Activated CD8-positive, alpha-beta memory T cell treated with anti-CD3 and anti-CD28 coated beads, Interleukin-2, amount 10 ng/mL, durations not matched to agents 7 days and 5 days (primary cell): ENCODE measurements at regions not wholly inside any gene's neighbourhood (a gene's known extent, or its start where the extent isn't known, plus 50 kb on each side); places are given as distances from the start of the nearest gene placed in this dataset.
A peak's percentile ranks its signal among the peaks of the same experiment; 100 is the strongest.
"Not testable (repeated sequence)": the region's sequence is repeated elsewhere in the genome, so short reads cannot be mapped to it uniquely, and the experiment has no call there.

Experiments used
- ATAC-seq: fragments of 150-1000 bp; cut with Tn5 transposase; one replicate; pipeline ENCODE4 v1.10.0; 2021; ENCODE audit warnings: moderate library complexity
- CTCF ChIA-PET: fragments of 350-600 bp; sonication (Branson Sonifier 250); formaldehyde crosslinking; loops from one replicate; lab custom pipeline; 2021; ENCODE audit warnings: antibody characterized with exemption; lab: Charles Lee
- DNase-seq: peaks from one replicate; pipeline ENCODE4 v3.0.0-alpha.2; 2020
- H3K27ac Mint-ChIP-seq: one replicate; pipeline ENCODE4 v1.8.0; 2021; ENCODE audit warnings: mild to moderate bottlenecking, mixed read lengths
- H3K27me3 Mint-ChIP-seq: one replicate; pipeline ENCODE4 v1.8.0; 2021; ENCODE audit warnings: mixed read lengths
- H3K36me3 Mint-ChIP-seq: one replicate; pipeline ENCODE4 v1.8.0; 2021; ENCODE audit warnings: mild to moderate bottlenecking, mixed read lengths
- H3K4me1 Mint-ChIP-seq: one replicate; pipeline ENCODE4 v1.8.0; 2021; ENCODE audit warnings: mixed read lengths
- H3K4me3 Mint-ChIP-seq: one replicate; pipeline ENCODE4 v1.8.0; 2021; ENCODE audit warnings: mild to moderate bottlenecking, moderate library complexity, mixed read lengths
- H3K9me3 Mint-ChIP-seq: one replicate; pipeline ENCODE4 v1.8.0; 2022; ENCODE audit warnings: low read depth, mixed read lengths

DNA sequence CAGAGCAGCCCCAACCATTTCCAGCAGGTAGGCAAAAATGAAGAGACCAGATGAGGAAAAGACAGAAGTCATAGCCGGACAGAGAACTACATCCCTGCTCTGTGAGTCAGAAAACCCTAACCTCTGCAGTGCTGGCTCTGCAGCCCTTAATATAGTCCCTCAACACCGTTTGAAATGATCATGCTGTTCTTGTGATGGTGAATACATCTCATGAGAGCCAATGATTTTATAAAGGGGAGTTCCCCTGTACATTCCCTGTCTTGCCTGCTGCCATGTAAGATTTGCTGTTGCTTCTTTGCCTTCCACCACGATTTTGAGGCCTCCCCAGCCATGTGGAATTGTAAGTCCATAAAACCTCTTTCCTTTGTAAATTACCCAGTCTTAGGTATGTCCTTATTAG lies 216.8 kb upstream of the RFX3 start:
- DNase-seq: no peak
- peaks cover 4% of the 10 kb centered on the region for H3K27me3 Mint-ChIP-seq
- no peaks in the 10 kb centered on the region for H3K9me3 Mint-ChIP-seq
- H3K36me3 Mint-ChIP-seq: no peaks in the 10 kb centered on the region
- ATAC-seq: no peak
- H3K4me3 Mint-ChIP-seq: no peak overlapping the region
- no peak overlapping the region for H3K27ac Mint-ChIP-seq
- peaks cover 16% of the 10 kb centered on the region for H3K4me1 Mint-ChIP-seq
- CTCF ChIA-PET: interaction anchor here (1.0 kb wide), 1 partner anchor 9 kb away, joined by 3 read pairs; no protein-coding TSS in a partner anchor

DNA sequence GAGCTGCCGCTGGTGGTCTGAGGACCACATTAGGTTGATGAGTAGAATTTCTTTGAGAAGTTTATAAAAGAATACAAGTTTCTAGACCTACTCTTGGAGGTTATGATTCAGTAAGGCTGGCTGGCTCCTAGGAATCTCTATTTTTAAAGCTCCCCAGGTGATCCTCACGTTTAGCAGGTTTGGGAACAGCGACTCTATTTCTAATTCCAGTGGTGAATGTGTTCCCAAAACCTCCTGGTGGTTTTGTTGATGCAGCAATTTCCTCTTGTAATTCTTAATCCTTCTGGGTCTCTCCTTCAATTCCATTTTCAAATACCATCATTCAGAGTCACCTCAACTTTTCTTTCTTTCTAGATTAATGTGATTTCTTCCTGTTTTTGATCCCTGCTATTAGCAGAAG lies 215.9 kb upstream of the RFX3 start:
- Mint-ChIP-seq H3K27me3 (peaks cover 4% of the 10 kb centered on the region), H3K27ac (no peak overlapping the region), H3K36me3 (no peaks in the 10 kb centered on the region), H3K9me3 (no peaks in the 10 kb centered on the region), H3K4me1 (peaks cover 16% of the 10 kb centered on the region), H3K4me3 (no peak overlapping the region)
- no peak for DNase-seq
- no peak for ATAC-seq
- CTCF ChIA-PET: interaction anchor here (1.0 kb wide), 1 partner anchor 8 kb away, joined by 3 read pairs; no protein-coding TSS in a partner anchor

DNA sequence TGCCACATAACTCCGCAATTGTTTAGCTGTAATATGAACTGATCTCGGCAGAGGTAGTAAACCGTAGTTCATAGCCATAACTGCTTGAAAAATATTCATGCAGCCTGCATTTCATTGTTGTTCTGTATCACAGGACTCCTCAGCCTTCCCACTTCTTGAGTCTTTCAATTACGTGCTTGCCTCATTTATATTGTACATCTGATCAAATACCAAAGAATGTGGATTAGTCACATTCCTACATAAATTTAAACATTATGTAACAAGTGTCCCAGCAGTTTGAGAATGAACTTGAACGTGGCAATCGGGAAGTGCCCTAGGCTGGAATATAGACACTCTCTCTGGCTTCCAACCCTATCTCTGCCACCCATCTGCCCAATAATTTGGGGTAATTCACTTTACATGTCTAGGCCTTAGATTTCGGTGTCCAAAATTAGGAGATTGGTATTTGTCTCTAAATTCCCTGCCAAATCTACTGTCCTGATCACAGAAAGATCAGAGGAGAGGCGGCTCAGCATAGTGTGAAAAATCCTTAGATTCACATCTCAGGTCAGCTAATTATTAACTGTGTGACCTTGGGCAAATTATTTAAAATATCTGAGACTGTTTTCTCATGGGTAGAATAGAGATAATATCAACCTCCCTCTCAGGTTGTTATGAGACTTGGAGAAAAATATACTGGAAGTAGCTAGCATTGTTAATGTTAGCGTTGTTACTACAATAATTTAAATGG lies 215.1 kb upstream of the RFX3 start:
- Mint-ChIP-seq H3K27me3 (peaks cover 4% of the 10 kb centered on the region), H3K4me3 (no peak overlapping the region), H3K36me3 (no peaks in the 10 kb centered on the region), H3K9me3 (no peaks in the 10 kb centered on the region), H3K27ac (no peak overlapping the region), H3K4me1 (peaks cover 11% of the 10 kb centered on the region)
- DNase-seq (no peak), ATAC-seq (no peak)
- CTCF ChIA-PET: no interaction called here

GRCh38 chr9:3736161-3736560 lies 210.4 kb upstream of the RFX3 start:
- no peak for ATAC-seq
- Mint-ChIP-seq H3K4me3 (no peak overlapping the region), H3K27me3 (no peaks in the 10 kb centered on the region), H3K27ac (no peak overlapping the region), H3K9me3 (no peaks in the 10 kb centered on the region), H3K36me3 (no peaks in the 10 kb centered on the region), H3K4me1 (peaks cover 24% of the 10 kb centered on the region)
- DNase-seq: no peak
- CTCF ChIA-PET: interaction anchor here (0.7 kb wide), 1 partner anchor 892 kb away, joined by 4 read pairs; no protein-coding TSS in a partner anchor

- DNase-seq (no peak), ATAC-seq (no peak)
- H3K36me3 Mint-ChIP-seq: no peaks in the 10 kb centered on the region
- CTCF ChIA-PET: interaction anchor here (0.7 kb wide), 1 partner anchor 891 kb away, joined by 4 read pairs; no protein-coding TSS in a partner anchor
- H3K9me3 Mint-ChIP-seq: no peaks in the 10 kb centered on the region
- no peak overlapping the region for H3K27ac Mint-ChIP-seq
- peaks cover 32% of the 10 kb centered on the region for H3K4me1 Mint-ChIP-seq
- H3K4me3 Mint-ChIP-seq: no peak overlapping the region
- no peaks in the 10 kb centered on the region for H3K27me3 Mint-ChIP-seq
These were observed 209.4 kb upstream of the RFX3 start for GRCh38 chr9:3735251-3735650.

DNA sequence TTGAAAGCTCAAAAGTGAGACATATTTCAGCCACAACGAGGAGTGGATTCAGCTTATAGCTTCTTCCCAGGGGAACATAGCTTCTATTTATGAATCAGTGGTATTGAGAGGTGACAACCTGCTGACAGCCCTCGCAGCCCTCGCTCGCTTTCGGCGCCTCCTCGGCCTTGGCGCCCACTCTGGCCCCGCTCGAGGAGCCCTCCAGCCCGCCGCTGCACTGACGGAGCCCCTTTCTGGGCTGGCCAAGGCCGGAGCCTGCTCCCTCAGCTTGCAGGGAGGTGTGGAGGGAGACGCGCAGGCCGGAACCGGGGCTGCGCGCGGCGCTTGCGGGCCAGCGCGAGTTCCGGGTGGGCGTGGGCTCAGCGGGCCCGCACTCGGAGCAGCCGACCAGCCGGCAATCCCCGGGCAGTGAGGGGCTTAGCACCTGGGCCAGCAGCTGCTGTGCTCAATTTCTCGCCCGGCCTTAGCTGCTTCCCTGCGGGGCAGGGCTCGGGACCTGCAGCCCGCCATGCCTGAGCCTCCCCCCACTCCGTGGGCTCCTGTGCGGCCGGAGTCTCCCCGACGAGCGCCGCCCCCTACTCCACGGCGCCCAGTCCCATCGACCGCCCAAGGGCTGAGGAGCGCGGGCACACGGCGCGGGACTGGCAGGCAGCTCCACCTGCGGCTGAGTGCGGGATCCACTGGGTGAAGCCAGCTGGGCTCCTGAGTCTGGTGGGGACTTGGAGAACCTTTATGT lies 207.9 kb upstream of the RFX3 start:
- H3K4me1 Mint-ChIP-seq: peaks cover 26% of the 10 kb centered on the region
- H3K4me3 Mint-ChIP-seq, H3K36me3 Mint-ChIP-seq, H3K27me3 Mint-ChIP-seq, H3K27ac Mint-ChIP-seq, ATAC-seq, DNase-seq, H3K9me3 Mint-ChIP-seq: not testable (repeated sequence)
- CTCF ChIA-PET: interaction anchor here (0.8 to 4.1 kb wide), 4 partner anchors 9 to 633 kb away, joined by 3 to 18 read pairs (median 4); no protein-coding TSS in a partner anchor

DNA sequence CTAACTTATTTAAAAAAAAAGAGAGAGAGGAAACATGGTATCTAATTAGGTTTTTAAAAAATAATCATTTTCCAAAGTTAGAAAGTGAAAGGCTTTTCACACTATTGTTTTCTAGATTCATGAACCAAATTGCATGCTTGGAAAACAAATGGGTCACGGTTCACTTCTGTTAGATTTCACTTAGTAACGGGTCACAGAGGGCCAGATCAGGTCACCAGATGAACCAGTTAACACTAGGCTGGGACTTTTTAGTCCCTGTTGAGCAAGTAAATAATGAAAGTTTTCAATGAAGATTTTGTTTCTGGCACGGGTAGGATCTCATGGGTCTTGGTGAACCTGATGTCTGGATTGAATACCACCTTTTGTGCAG lies 207.2 kb upstream of the RFX3 start:
- peaks cover 26% of the 10 kb centered on the region for H3K4me1 Mint-ChIP-seq
- H3K27ac Mint-ChIP-seq: no peak overlapping the region
- no peak overlapping the region for H3K4me3 Mint-ChIP-seq
- CTCF ChIA-PET: interaction anchor here (0.8 to 4.1 kb wide), 5 partner anchors 9 to 633 kb away, joined by 3 to 18 read pairs (median 3); no protein-coding TSS in a partner anchor
- no peaks in the 10 kb centered on the region for H3K9me3 Mint-ChIP-seq
- no peak for DNase-seq
- no peak for ATAC-seq
- H3K27me3 Mint-ChIP-seq: no peaks in the 10 kb centered on the region
- H3K36me3 Mint-ChIP-seq: no peaks in the 10 kb centered on the region

GRCh38 chr9:3732077-3733038 lies 206.6 kb upstream of the RFX3 start:
- DNase-seq: peak; percentile 57

DNA sequence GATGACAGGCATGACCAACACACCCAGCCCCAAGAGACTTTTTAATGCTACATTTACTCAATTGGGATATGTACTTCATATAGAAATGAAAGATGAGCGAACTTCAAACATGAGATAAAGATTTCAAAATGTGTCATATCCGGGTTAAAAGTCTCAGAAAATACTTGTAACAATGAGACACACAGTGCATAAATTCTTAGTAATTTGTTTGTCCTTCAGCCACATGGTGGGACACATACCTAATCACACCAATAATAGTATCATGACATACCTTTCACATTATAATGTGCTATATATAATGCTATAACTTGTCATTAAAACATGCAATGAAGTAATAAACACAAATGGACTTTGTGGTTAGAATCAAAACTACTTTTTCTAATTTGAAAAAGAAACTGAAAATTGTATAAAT lies 204.7 kb upstream of the RFX3 start:
- Mint-ChIP-seq H3K4me3 (peak overlapping the region; percentile 4), H3K27ac (peak overlapping the region; percentile 87), H3K27me3 (no peaks in the 10 kb centered on the region), H3K36me3 (no peaks in the 10 kb centered on the region), H3K4me1 (peaks cover 26% of the 10 kb centered on the region), H3K9me3 (no peaks in the 10 kb centered on the region)
- DNase-seq (no peak), ATAC-seq (peak; percentile 15)
- CTCF ChIA-PET: interaction anchor here (1.0 to 4.1 kb wide), 2 partner anchors 203 to 387 kb away, joined by 3 to 18 read pairs; no protein-coding TSS in a partner anchor

More at GRCh38 chr9:3732077-3733038, 206.6 kb upstream of the RFX3 start:
- CTCF ChIA-PET: interaction anchor here (0.6 to 4.1 kb wide), 7 partner anchors 12 to 634 kb away, joined by 3 to 18 read pairs (median 3); no protein-coding TSS in a partner anchor
- Mint-ChIP-seq H3K36me3 (no peaks in the 10 kb centered on the region), H3K27me3 (no peaks in the 10 kb centered on the region), H3K4me3 (peak overlapping the region; percentile 40), H3K4me1 (peaks cover 26% of the 10 kb centered on the region), H3K9me3 (no peaks in the 10 kb centered on the region), H3K27ac (peak overlapping the region; percentile 6)
- peak; percentile 97 for ATAC-seq

GRCh38 chr9:3721096-3721495 lies 195.3 kb upstream of the RFX3 start:
- ATAC-seq (no peak), DNase-seq (no peak)
- CTCF ChIA-PET: no interaction called here
- no peaks in the 10 kb centered on the region for H3K4me1 Mint-ChIP-seq
- H3K27ac Mint-ChIP-seq: no peak overlapping the region
- H3K4me3 Mint-ChIP-seq: no peak overlapping the region
- peaks cover 10% of the 10 kb centered on the region for H3K27me3 Mint-ChIP-seq
- no peaks in the 10 kb centered on the region for H3K36me3 Mint-ChIP-seq
- no peaks in the 10 kb centered on the region for H3K9me3 Mint-ChIP-seq

DNA sequence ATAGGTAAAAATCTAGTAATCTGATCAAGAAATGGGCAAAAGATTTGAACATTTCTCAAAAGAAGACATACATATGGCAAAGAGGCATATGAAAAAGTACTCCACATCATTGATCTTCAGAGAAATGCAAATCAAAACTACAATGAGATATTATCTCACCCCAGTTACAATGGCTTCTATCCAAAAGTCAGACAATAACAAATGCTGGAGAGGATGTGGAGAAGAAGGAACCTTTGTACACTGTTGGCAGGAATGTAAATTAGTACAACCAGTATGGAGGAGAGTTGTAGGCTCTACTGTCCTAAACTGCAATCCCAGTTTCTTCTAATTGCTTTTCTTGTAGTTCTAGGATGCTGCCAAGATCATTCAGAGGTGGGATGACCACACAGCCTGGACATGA lies 193.5 kb upstream of the RFX3 start:
- ATAC-seq (no peak), DNase-seq (no peak)
- H3K27me3 Mint-ChIP-seq: peaks cover 22% of the 10 kb centered on the region
- no peak overlapping the region for H3K4me3 Mint-ChIP-seq
- H3K27ac Mint-ChIP-seq: no peak overlapping the region
- H3K4me1 Mint-ChIP-seq: no peaks in the 10 kb centered on the region
- H3K36me3 Mint-ChIP-seq: no peaks in the 10 kb centered on the region
- CTCF ChIA-PET: no interaction called here
- H3K9me3 Mint-ChIP-seq: no peaks in the 10 kb centered on the region

DNA sequence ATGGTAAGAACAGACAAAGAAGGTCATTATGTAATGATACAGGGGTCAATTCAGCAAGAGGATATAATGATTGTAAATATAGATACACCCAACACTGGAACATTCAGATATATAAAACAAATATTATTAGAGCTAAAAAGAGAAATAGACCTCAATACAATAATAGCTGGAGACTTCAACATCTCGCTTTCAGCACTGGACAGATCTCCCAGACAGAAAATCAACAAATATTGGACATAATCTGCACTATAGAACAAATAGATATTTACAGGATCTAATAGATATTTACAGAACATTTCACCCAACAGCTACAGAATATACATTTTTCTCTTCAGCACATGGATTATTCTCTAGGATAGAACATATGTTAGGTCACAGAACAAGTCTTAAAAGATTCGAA lies 190.6 kb upstream of the RFX3 start:
- no peaks in the 10 kb centered on the region for H3K36me3 Mint-ChIP-seq
- H3K9me3 Mint-ChIP-seq: no peaks in the 10 kb centered on the region
- no peak overlapping the region for H3K27ac Mint-ChIP-seq
- no peak for DNase-seq
- H3K27me3 Mint-ChIP-seq: peaks cover 22% of the 10 kb centered on the region
- H3K4me3 Mint-ChIP-seq: no peak overlapping the region
- CTCF ChIA-PET: no interaction called here
- no peaks in the 10 kb centered on the region for H3K4me1 Mint-ChIP-seq
- no peak for ATAC-seq

- Mint-ChIP-seq H3K36me3 (no peaks in the 10 kb centered on the region), H3K27ac (no peak overlapping the region)
These were observed 182.9 kb upstream of the RFX3 start for GRCh38 chr9:3708751-3709150.

More at GRCh38 chr9:3708751-3709150, 182.9 kb upstream of the RFX3 start:
- ATAC-seq (no peak), DNase-seq (no peak)
- CTCF ChIA-PET: no interaction called here
- H3K27me3 Mint-ChIP-seq: peaks cover 5% of the 10 kb centered on the region
- H3K4me1 Mint-ChIP-seq: no peaks in the 10 kb centered on the region
- H3K4me3 Mint-ChIP-seq: no peak overlapping the region
- H3K9me3 Mint-ChIP-seq: no peaks in the 10 kb centered on the region
